ENCODE measurements at regions not wholly inside any gene's neighbourhood (a gene's known extent, or its start where the extent isn't known, plus 50 kb on each side); places are given as distances from the start of the nearest gene placed in this dataset.

DNA sequence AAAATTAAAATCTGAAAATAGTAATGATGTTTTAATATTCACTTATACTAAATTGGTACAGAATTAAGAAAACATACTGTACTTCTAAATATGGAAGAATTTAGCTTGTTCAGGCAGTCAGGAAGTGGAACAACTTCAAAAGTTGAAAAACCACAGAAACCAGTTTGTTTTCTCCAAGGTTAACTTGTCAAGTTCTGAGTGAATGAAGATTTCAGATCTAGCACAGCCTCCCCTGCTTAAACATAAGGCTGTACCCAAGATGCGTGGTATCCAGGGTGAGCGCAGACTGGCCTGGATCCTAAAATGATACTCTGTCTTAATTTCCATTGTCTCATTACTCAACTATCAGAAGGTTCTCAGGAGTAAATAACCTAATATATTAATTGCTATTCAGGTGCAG lies 730.7 kb upstream of the KIF2B start:
- ATAC-seq (ENCODE audit: low read depth in 2 of 2) = no peak
- no peak overlapping the region for H3K4me3 Mint-ChIP-seq
- peaks cover 0 to 12% (median 3%) of the 10 kb centered on the region in 7 donors for H3K9me3 Mint-ChIP-seq

DNA sequence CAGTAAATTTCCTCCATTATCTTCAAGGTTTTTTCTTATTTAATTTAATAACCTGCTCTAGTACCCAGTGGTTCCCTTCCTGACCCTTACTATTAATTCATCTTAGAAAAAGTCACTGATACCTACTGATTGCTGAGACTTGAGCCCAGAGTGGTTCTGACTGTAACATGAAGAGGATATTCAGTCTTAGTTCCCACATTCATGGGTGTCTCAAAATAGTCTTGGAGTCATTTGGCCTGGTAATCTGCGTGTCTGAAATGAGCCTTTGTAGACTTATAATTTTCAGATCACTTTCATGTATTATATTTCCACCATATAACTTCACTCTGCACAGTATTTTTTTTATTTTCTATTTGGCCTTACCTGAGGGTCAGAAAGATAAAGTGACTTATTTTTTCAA lies 732.0 kb upstream of the KIF2B start:
- Mint-ChIP-seq H3K9me3 (peaks cover 0 to 5% (median under 1%) of the 10 kb centered on the region in 7 donors), H3K4me1 (no peaks in the 10 kb centered on the region), H3K27ac (no peak overlapping the region), H3K36me3 (no peaks in the 10 kb centered on the region), H3K27me3 (no peaks in the 10 kb centered on the region), H3K4me3 (no peak overlapping the region)
- DNase-seq (no peak), ATAC-seq (ENCODE audit: low read depth in 2 of 2) (no peak)

More for the DNA sequence above, 730.7 kb upstream of the KIF2B start:
- Mint-ChIP-seq H3K36me3 (no peaks in the 10 kb centered on the region), H3K4me1 (no peaks in the 10 kb centered on the region), H3K27ac (no peak overlapping the region), H3K27me3 (no peaks in the 10 kb centered on the region)
- DNase-seq = no peak

DNA sequence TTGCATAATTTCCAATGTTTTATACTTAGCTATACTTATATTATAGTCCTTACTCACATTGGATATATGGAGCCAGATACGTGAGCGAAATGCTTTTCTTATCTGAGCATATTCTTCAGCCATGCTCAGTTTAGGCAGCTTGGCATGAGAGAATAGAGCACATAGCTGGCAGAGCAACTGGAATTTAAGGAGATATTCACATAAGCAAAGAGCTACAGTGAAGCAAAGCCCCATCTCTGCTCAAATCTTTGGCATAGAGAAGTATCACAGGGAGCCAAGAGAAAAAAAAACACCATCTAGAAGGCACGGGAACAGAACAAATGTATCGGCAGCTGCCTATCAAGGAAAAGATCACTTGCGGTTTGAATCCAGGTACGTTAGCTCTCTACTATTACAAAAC lies 734.2 kb upstream of the KIF2B start:
- H3K36me3 Mint-ChIP-seq = no peaks in the 10 kb centered on the region
- ATAC-seq (ENCODE audit: low read depth in 2 of 2) (no peak), DNase-seq (no peak)
- no peaks in the 10 kb centered on the region for H3K4me1 Mint-ChIP-seq
- no peaks in the 10 kb centered on the region for H3K27me3 Mint-ChIP-seq
- peaks cover 0 to 5% (median 2%) of the 10 kb centered on the region in 7 donors for H3K9me3 Mint-ChIP-seq
- H3K27ac Mint-ChIP-seq = no peak overlapping the region
- no peak overlapping the region for H3K4me3 Mint-ChIP-seq

DNA sequence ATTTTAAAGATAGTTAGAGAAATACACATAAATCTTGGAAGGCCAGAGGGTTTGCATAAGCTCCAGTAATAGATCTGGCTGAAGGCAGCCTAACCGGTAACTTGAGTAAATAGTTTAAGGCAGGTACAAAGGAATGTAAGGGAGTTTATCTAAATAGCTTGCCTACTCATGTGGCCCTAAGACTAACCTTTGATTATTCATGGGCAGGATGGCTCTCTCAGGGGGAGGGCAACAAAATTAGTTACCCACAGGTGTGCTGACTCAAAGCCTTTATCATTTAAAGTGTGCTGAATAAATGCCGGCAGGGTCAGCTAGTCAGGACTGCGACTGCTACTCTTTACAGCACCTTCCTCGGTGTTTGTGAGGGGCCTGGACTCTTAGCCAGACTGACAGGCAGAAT lies 761.3 kb upstream of the KIF2B start:
- H3K4me3 Mint-ChIP-seq = no peak overlapping the region
- no peaks in the 10 kb centered on the region for H3K4me1 Mint-ChIP-seq
- no peak overlapping the region for H3K27ac Mint-ChIP-seq
- DNase-seq (no peak), ATAC-seq (ENCODE audit: low read depth in 2 of 2) (no peak)
- H3K36me3 Mint-ChIP-seq = no peaks in the 10 kb centered on the region
- peaks cover 3 to 42% (median 14%) of the 10 kb centered on the region in 7 donors for H3K9me3 Mint-ChIP-seq
- H3K27me3 Mint-ChIP-seq = no peaks in the 10 kb centered on the region

DNA sequence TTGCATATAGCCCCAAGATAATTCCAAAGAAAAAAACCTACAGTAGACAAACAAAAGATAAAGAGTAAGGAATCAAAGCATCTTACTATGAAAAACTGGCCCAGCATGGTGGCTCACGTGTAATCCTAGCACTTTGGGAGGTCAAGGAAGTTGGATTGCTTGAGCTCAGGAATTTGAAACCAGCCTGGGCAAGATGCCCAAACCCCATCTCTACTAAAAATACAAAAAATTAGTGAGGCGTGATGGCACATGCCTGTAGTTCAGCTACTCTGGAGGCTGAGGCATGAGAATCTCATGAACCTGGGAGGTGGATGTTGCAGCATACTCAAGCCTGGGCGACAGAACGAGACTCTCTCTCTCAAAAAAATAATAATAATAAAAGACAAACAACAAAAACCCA lies 764.7 kb upstream of the KIF2B start:
- no peaks in the 10 kb centered on the region for H3K36me3 Mint-ChIP-seq
- no peak overlapping the region for H3K4me3 Mint-ChIP-seq
- DNase-seq (no peak), ATAC-seq (ENCODE audit: low read depth in 2 of 2) (no peak)
- H3K27ac Mint-ChIP-seq = no peak overlapping the region
- H3K4me1 Mint-ChIP-seq = no peaks in the 10 kb centered on the region
- peaks cover 5 to 57% (median 21%) of the 10 kb centered on the region in 7 donors for H3K9me3 Mint-ChIP-seq
- H3K27me3 Mint-ChIP-seq = no peaks in the 10 kb centered on the region

DNA sequence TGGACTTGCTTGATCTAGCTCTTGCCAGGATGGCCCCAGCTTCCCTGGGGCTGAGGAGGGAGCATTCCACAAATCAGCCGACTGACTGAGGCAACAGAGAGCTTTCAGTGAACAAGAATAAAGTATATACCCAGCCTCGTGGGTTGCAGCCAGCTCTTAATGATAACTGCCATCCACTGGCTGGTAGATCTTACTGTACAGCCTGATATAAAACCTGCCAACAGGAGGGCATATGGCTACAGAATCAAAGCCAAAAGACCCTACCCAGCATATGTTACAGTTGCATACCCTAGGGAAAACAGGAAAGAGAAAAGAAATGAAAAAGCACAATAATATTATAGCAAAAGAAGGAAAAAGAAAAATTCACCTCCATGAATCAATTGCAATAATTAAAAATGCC lies 775.9 kb upstream of the KIF2B start:
- no peak overlapping the region for H3K27ac Mint-ChIP-seq

DNA sequence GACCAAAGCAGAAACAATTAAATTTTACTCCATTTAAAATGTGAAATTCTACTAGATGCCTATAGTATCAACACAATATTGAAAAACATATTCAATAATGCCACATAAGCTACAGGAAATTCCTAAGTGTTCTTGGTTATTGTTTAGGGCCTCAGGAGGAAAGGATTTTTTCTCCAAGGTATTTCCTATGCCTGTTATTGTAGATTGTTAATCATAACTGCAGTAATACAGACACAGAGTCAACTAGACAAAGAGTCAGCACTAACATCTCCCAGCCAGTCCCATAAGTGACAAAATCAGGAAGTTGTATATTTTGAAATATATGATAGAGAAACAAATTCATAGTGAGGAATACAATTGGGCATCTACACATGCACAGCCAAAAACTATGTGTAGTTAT lies 782.7 kb upstream of the KIF2B start:
- ATAC-seq (ENCODE audit: low read depth in 2 of 2) (no peak), DNase-seq (no peak)
- H3K9me3 Mint-ChIP-seq = peaks cover 0 to 17% (median 5%) of the 10 kb centered on the region in 7 donors
- no peak overlapping the region for H3K4me3 Mint-ChIP-seq
- H3K27me3 Mint-ChIP-seq = no peaks in the 10 kb centered on the region
- no peaks in the 10 kb centered on the region for H3K4me1 Mint-ChIP-seq
- H3K27ac Mint-ChIP-seq = no peak overlapping the region
- H3K36me3 Mint-ChIP-seq = no peaks in the 10 kb centered on the region

More for the DNA sequence above, 775.9 kb upstream of the KIF2B start:
- Mint-ChIP-seq H3K27me3 (no peaks in the 10 kb centered on the region), H3K36me3 (no peaks in the 10 kb centered on the region), H3K9me3 (peaks cover 4 to 24% (median 9%) of the 10 kb centered on the region in 7 donors), H3K4me1 (no peaks in the 10 kb centered on the region), H3K4me3 (no peak overlapping the region)
- ATAC-seq (ENCODE audit: low read depth in 2 of 2) (no peak), DNase-seq (no peak)

DNA sequence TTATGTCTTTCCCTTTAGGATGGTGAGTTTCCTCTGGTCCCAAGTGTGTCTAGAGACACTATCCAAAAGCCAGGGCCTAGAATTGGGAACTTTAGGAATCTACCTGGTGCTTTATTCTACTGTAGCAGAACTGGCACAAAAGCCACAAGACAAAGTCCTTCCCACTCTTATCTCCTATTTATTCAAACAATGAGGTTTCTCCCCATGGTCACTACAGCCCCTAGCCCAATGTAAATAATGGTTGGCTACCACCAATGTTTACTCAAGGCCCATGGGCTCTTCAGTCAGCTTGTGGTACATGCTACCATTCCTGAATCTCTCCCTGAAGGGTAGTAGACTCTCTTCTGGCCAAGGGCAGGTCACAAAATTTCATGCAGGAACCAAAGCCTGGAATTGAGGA lies 789.4 kb upstream of the KIF2B start:
- Mint-ChIP-seq H3K9me3 (peaks cover 1 to 22% (median 7%) of the 10 kb centered on the region in 7 donors), H3K36me3 (no peaks in the 10 kb centered on the region), H3K27me3 (no peaks in the 10 kb centered on the region), H3K27ac (no peak overlapping the region), H3K4me1 (no peaks in the 10 kb centered on the region), H3K4me3 (no peak overlapping the region)
- ATAC-seq (ENCODE audit: low read depth in 2 of 2) = no peak
- no peak for DNase-seq

DNA sequence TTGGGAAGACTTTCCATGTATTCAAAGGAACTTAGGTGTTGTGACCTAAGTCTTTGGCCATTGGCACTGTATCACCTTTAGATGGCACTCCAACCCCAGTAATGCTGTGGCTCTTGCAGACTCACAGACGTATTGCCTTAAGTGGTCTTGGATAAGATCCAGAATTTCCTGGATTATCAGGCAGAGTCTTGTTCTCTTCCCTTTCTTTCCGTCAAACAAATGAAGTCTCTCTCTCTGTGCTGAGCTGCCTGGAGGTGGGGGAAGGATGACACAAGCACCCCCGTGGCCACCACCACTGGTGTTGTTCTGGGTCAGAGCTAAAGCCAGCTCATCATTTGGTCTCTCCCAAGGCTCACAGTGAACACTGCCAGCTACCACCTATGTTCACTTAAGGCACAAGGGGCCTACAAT lies 789.9 kb upstream of the KIF2B start:
- DNase-seq (no peak), ATAC-seq (ENCODE audit: low read depth in 2 of 2) (no peak)
- Mint-ChIP-seq H3K27ac (no peak overlapping the region), H3K9me3 (peaks cover 1 to 26% (median 8%) of the 10 kb centered on the region in 7 donors), H3K36me3 (no peaks in the 10 kb centered on the region), H3K27me3 (no peaks in the 10 kb centered on the region), H3K4me1 (no peaks in the 10 kb centered on the region), H3K4me3 (no peak overlapping the region)

DNA sequence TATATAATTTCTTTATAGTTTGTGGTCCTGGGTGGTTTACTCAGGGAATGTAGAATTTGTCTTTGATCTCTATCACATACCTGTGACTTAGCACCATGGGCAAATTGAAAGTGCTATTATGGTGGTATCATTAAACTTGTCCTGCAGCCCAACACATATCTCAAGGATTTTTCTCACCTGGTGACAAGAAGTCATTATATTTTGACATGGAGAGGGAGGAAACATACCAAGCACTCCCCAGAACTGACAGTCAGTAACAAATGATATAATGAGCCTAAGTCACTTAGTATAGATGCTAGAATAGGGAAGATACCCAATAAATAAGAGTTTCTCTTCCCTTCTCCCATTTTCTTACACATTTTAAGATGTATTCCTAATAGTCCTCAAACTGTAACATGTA lies 805.5 kb upstream of the KIF2B start:
- no peak overlapping the region for H3K4me3 Mint-ChIP-seq
- ATAC-seq (ENCODE audit: low read depth in 2 of 2) (no peak), DNase-seq (no peak)
- peaks cover 0 to 8% of the 10 kb centered on the region in 2 donors for H3K36me3 Mint-ChIP-seq
- H3K27me3 Mint-ChIP-seq = no peaks in the 10 kb centered on the region
- H3K9me3 Mint-ChIP-seq = peaks cover 0 to 24% (median 14%) of the 10 kb centered on the region in 7 donors
- H3K27ac Mint-ChIP-seq = no peak overlapping the region
- H3K4me1 Mint-ChIP-seq = no peaks in the 10 kb centered on the region

DNA sequence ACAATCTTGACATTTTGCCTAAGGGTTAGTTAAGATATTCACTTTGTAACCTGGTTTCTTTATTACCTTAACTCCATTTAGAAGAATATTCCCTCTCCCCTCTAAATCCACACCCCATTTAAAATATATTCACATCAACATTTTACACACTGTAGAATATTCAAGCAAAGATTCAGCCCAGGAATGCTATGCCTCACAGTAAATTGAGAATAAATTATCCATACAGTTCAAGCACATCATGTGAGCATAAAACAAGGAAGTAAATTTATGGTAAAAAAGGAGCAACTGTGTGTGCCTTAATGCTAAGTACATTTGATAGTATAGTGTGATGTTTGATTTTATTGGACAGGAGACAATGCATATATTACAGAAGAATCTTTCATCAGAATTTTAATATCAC lies 806.6 kb upstream of the KIF2B start:
- no peaks in the 10 kb centered on the region for H3K4me1 Mint-ChIP-seq
- DNase-seq = no peak
- no peak overlapping the region for H3K27ac Mint-ChIP-seq
- no peaks in the 10 kb centered on the region for H3K27me3 Mint-ChIP-seq
- peaks cover 0 to 8% of the 10 kb centered on the region in 2 donors for H3K36me3 Mint-ChIP-seq
- no peak overlapping the region for H3K4me3 Mint-ChIP-seq
- H3K9me3 Mint-ChIP-seq = peaks cover 0 to 24% (median 14%) of the 10 kb centered on the region in 7 donors
- no peak for ATAC-seq (ENCODE audit: low read depth in 2 of 2)

DNA sequence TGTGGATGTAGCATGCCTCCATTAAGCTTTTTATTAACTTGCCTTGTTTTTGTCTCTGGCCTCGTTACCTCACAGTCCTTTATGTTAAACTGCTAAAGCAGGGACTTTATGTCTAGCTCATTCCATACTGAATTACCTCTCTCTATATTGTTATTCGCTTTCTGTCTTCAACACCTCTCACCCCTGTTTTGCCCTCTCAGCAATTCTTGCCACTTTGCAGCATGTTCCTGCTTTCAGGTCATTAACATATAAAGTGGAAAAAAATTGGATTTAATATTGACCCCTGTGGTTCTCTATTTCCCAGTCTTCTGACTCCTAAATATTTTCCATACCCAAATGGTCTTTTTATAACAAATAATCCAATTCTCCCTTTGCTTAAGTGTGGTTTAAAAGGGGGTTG lies 810.4 kb upstream of the KIF2B start:
- peaks cover 0 to 9% (median 1%) of the 10 kb centered on the region in 7 donors for H3K9me3 Mint-ChIP-seq
- no peak overlapping the region for H3K27ac Mint-ChIP-seq
- DNase-seq = no peak

DNA sequence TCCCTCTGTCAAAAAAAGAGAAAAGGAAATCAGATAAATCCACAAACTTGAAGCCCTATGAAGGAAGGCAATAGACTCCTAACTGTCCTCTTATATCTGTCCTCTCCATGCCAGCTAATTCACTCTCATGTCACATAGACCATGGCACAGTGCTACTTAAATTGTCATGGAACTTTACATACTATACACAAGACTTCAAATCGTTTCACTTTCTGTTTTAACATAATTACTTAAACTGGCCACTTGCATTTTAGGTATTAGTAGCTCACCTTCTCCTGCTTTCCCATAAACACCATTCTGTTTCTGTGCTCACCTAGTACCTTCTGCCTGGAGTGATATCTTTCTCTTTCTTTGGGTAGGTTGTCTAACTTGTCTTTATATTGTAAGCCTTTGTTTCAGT lies 816.7 kb upstream of the KIF2B start:
- no peak for ATAC-seq (ENCODE audit: low read depth in 2 of 2)
- Mint-ChIP-seq H3K4me3 (no peak overlapping the region), H3K9me3 (peaks cover 0 to 17% (median 3%) of the 10 kb centered on the region in 7 donors), H3K27me3 (no peaks in the 10 kb centered on the region), H3K36me3 (no peaks in the 10 kb centered on the region), H3K27ac (no peak overlapping the region), H3K4me1 (no peaks in the 10 kb centered on the region)
- no peak for DNase-seq

More for the DNA sequence above, 810.4 kb upstream of the KIF2B start:
- Mint-ChIP-seq H3K4me1 (no peaks in the 10 kb centered on the region), H3K27me3 (no peaks in the 10 kb centered on the region), H3K4me3 (peak overlapping the region in 1 of 8 donors; percentile 6), H3K36me3 (no peaks in the 10 kb centered on the region)
- no peak for ATAC-seq (ENCODE audit: low read depth in 2 of 2)

DNA sequence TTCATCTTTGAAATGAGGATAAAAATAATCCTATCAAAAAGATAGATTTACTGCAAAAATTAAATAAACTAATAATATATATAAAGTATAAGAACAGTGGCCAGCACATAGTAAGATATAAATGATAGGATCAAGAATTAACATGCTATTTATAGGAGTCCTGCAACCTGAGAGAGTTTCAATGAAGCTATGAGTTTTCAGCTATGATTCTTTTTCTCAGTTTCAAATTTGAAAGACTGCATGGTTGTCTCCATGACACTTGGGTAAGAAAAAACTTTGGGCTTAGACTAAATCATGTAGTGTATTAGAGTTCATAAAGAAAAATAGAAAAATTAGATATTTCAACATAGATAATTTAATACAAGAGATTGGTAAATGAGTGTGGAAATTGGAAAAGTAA lies 817.8 kb upstream of the KIF2B start:
- Mint-ChIP-seq H3K4me1 (no peaks in the 10 kb centered on the region), H3K36me3 (no peaks in the 10 kb centered on the region)

DNA sequence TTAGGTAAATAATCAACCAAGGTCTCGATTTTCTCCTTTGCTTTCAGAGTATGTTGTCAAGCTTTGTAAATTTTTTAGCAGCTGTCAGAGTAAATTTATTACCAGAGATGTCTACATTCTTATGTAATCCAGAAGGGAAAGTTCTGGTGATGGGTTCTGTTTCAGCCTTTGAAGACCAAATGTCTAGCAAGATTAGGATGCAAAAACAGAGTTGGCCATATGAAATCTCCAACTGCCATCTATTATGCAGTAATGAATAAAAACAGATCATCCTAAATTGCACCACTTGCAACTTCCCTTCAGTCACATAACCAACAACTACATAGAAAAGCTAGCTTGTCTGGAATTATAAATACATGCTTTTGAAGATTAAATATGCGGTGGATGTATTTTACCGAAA lies 826.8 kb upstream of the KIF2B start:
- Mint-ChIP-seq H3K27ac (no peak overlapping the region), H3K4me3 (no peak overlapping the region), H3K4me1 (no peaks in the 10 kb centered on the region), H3K9me3 (peaks cover 0 to 16% (median 4%) of the 10 kb centered on the region in 7 donors), H3K27me3 (peaks cover 0 to 3% (median 0%) of the 10 kb centered on the region in 3 donors), H3K36me3 (no peaks in the 10 kb centered on the region)
- DNase-seq (no peak), ATAC-seq (ENCODE audit: low read depth in 2 of 2) (no peak)

More for the DNA sequence above, 817.8 kb upstream of the KIF2B start:
- no peak for ATAC-seq (ENCODE audit: low read depth in 2 of 2)
- H3K27me3 Mint-ChIP-seq = no peaks in the 10 kb centered on the region
- peaks cover 0 to 16% (median 3%) of the 10 kb centered on the region in 7 donors for H3K9me3 Mint-ChIP-seq
- H3K4me3 Mint-ChIP-seq = no peak overlapping the region
- no peak overlapping the region for H3K27ac Mint-ChIP-seq
- DNase-seq = no peak

All from naive B cell (primary cell).